ENCODE measurements at regions not wholly inside any gene's neighbourhood (a gene's known extent, or its start where the extent isn't known, plus 50 kb on each side); places are given as distances from the start of the nearest gene placed in this dataset.

DNA sequence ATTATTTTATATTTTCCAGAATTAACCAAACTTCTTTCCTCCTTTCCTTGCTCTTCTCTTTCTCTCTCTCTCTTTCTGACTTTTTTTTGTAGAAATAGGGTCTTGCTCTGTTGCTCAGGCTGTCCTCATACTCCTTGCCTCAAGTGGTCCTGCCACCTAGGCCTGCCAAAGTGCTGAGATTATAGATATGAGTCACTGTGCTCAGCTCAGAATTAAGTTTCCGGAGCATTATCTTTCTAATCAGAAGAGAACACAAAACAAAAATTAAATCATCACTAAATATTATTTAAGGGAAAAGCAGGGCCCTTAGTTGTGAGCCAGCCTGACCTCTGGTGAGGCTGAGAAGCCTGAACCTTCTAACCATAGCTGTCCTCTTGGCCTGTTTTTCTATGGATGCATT, 168.2 kb downstream of the SOX2 start:
- Histone ChIP-seq H3K36me3 (ENCODE audit: control insufficient read depth, insufficient read depth, low read length) (no peaks in the 10 kb centered on the region), H3K4me3 (replicated peaks; ENCODE audit: low read depth, low read length) (no peak overlapping the region), H3K27me3 (replicated peaks; ENCODE audit: control insufficient read depth, insufficient read depth, low read length) (no peaks in the 10 kb centered on the region)
- no peak for DNase-seq (ENCODE audit: extremely low read depth, insufficient read length)
- TF ChIP-seq, protein P1, sequence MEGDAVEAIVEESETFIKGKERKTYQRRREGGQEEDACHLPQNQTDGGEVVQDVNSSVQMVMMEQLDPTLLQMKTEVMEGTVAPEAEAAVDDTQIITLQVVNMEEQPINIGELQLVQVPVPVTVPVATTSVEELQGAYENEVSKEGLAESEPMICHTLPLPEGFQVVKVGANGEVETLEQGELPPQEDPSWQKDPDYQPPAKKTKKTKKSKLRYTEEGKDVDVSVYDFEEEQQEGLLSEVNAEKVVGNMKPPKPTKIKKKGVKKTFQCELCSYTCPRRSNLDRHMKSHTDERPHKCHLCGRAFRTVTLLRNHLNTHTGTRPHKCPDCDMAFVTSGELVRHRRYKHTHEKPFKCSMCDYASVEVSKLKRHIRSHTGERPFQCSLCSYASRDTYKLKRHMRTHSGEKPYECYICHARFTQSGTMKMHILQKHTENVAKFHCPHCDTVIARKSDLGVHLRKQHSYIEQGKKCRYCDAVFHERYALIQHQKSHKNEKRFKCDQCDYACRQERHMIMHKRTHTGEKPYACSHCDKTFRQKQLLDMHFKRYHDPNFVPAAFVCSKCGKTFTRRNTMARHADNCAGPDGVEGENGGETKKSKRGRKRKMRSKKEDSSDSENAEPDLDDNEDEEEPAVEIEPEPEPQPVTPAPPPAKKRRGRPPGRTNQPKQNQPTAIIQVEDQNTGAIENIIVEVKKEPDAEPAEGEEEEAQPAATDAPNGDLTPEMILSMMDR (IDR thresholded peaks at IDR 0.05; ENCODE audit: insufficient read depth, low read length, poor library complexity, severe bottlenecking), result no peak

DNA sequence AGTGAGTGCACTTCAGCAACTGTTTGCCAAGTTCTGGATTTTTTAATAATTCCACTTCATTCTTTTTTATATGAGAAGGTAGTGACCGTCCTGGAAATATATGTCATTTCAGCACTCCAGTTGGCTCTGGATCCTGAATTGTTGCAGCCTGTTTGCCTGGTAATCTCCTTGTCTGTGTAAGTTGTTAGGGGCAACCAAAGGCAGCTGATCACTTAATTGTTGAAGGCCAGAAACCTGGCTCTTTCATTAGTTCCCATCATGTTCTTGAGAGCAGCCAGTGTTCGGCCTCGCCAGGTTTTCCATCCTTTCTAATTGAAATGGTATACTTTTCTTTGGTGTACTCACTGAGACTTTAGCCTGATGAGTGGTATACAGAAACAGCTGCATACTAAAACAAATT, 168.6 kb downstream of the SOX2 start:
- DNase-seq (ENCODE audit: extremely low read depth, insufficient read length), result no peak

DNA sequence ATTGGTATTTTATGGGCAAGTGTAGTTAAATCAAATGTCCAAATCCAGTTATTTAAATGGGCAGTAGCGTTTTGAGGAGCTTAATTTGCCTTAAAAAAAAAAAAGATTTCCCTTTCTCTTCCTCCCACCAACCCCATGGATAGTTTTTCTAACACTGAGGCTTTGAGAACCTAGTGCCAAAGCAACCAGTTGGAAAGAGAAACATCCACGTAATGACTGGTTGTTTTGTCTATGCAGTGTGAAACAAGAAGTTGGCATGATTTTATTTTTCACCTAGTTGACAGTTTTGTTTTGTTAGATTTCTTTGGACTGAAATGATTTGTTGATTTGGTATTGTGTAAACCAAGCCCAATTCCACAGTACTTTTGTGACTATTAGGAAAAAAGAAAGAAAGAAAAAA, 170.0 kb downstream of the SOX2 start:
- Histone ChIP-seq H3K4me3 (replicated peaks; ENCODE audit: low read depth, low read length) (no peak overlapping the region), H3K27me3 (replicated peaks; ENCODE audit: control insufficient read depth, insufficient read depth, low read length) (no peaks in the 10 kb centered on the region), H3K36me3 (ENCODE audit: control insufficient read depth, insufficient read depth, low read length) (no peaks in the 10 kb centered on the region)
- no peak for DNase-seq (ENCODE audit: extremely low read depth, insufficient read length)
- TF ChIP-seq, protein P1 (IDR thresholded peaks at IDR 0.05; ENCODE audit: insufficient read depth, low read length, poor library complexity, severe bottlenecking), result no peak

More for the DNA sequence above, 168.6 kb downstream of the SOX2 start:
- Histone ChIP-seq H3K36me3 (ENCODE audit: control insufficient read depth, insufficient read depth, low read length) (no peaks in the 10 kb centered on the region), H3K27me3 (replicated peaks; ENCODE audit: control insufficient read depth, insufficient read depth, low read length) (no peaks in the 10 kb centered on the region), H3K4me3 (replicated peaks; ENCODE audit: low read depth, low read length) (no peak overlapping the region)
- TF ChIP-seq, protein P1 (IDR thresholded peaks at IDR 0.05; ENCODE audit: insufficient read depth, low read length, poor library complexity, severe bottlenecking), result no peak

DNA sequence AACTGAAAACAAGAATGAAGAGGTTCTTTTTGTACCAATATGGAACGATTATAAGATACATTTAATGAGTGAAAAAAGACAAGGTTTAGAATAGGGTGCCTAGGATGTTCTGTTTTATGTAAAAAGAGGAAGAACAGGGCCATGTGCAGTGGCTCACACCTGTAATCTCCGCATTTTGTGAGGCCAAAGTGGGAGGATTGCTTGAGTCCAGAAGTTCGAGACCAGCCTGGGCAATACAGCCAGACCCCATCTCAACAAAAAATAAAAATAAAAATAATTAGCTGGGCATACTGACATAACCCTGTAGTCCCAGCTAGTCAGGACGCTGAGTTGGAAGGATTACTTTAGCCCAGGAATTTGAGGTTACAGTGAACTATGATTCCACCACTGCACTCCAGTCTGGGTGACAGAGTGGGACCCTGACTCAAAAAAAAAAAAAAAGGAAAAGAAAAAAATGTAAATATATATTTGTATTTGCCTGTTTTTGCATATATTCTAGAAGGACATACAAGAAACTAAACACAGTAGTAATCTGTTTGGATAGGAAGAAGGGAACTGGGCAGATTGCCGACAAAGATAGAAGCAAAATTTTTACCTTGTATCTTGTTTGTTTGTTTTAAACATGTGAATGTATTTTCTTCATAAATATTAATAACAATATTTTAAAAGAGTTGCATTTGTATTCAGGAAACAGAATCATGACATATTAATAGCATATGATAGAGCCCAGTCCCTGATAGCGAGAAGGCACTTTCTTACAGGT, 174.3 kb downstream of the SOX2 start:
- TF ChIP-seq, protein P1 (IDR thresholded peaks at IDR 0.05; ENCODE audit: insufficient read depth, low read length, poor library complexity, severe bottlenecking), result no peak
- H3K4me3 ChIP-seq (replicated peaks; ENCODE audit: low read depth, low read length), result no peak overlapping the region
- H3K36me3 ChIP-seq (ENCODE audit: control insufficient read depth, insufficient read depth, low read length), result no peaks in the 10 kb centered on the region
- H3K27me3 ChIP-seq (replicated peaks; ENCODE audit: control insufficient read depth, insufficient read depth, low read length), result no peaks in the 10 kb centered on the region
- no peak for DNase-seq (ENCODE audit: extremely low read depth, insufficient read length)

DNA sequence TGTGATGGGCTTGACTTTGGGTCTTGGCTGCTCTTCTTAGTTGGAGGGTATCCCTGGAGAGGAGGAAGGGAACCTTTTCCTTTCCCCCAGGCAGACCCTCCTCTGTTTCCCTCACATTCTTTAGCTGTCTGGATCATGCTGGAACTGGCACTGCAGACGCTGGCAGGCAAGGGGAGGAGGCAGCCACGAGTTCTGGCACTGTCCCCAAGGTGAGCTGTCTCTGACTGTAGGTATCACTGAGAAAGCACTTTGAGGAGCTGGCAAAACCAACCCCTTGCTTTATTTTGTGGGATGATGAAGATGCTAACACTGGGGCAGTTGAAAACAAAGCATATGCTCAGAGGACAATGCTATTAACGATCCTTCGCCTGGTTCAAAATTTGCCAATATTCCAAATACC, 175.0 kb downstream of the SOX2 start:
- no peak for DNase-seq (ENCODE audit: extremely low read depth, insufficient read length)

More for the DNA sequence above, 175.0 kb downstream of the SOX2 start:
- Histone ChIP-seq H3K27me3 (replicated peaks; ENCODE audit: control insufficient read depth, insufficient read depth, low read length) (no peaks in the 10 kb centered on the region), H3K36me3 (ENCODE audit: control insufficient read depth, insufficient read depth, low read length) (no peaks in the 10 kb centered on the region), H3K4me3 (replicated peaks; ENCODE audit: low read depth, low read length) (no peak overlapping the region)
- TF ChIP-seq, protein P1 (IDR thresholded peaks at IDR 0.05; ENCODE audit: insufficient read depth, low read length, poor library complexity, severe bottlenecking), result no peak
